ENCODE measurements at regions not wholly inside any gene's neighbourhood (a gene's known extent, or its start where the extent isn't known, plus 50 kb on each side); places are given as distances from the start of the nearest gene placed in this dataset.

GRCh38 chr9:11335011-11335410 lies 722.2 kb upstream of the PTPRD start:
- DNase-seq: no peak

GRCh38 chr9:11338130-11338529 lies 725.3 kb upstream of the PTPRD start:
- DNase-seq: no peak

DNA sequence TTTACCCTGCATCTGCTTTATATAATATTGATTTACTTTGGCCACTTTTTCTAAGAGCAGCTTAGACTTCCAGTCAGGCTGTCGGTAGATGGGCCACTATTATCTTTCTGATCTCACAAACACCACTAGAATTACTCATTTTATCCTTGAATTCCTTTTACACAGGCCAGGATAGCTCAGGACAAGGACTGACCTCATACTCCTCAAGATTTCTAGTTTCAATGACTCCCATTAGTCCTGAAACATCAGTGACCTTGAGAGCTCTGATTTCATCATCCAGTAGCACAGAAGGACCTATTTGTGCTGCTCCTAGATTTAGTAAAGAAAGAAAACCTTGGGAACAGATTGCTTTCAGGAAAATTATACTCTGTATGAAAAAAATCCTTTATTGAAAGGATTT lies 727.9 kb upstream of the PTPRD start:
- DNase-seq: no peak

- DNase-seq: no peak
These were observed 734.6 kb upstream of the PTPRD start for GRCh38 chr9:11347437-11347836.

GRCh38 chr9:11348366-11348765 lies 735.6 kb upstream of the PTPRD start:
- DNase-seq: no peak

DNA sequence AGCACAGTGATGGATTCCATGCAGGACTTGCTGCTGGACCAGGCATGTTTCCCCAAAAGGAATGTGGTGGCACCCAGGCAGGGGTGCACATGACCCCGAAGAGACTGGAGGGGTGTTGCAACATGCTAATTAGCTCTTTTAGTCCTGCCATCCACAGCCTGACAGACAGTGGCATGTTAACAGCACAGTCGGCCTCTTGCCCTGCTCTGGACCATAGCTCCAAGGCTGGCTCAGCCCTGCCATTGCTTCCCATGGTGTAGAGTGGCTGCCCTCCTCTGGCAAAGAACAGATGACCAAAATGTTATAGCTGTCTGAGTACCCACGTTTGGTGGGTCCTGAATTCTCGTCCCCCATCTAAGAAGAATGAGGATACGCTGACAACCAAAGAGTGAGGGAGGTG lies 736.4 kb upstream of the PTPRD start:
- DNase-seq: no peak

DNA sequence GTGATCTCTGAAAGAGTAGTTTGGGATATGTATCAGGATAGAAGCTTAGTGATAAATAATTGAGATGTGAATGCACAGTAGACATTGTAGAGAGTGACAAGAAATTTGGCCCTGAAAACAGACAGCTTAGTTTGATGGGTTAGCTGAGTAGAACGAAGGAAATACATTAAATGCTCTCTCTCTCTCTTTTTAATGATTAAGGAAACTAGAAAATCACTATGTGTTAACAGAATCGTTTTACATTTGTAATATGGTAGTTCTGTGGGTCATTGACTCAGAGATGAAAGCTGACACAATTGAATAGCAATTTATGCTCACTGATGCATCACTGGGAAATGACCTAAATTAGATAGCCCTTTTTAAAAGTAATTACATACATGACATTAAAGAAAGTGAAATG lies 739.8 kb upstream of the PTPRD start:
- no peak for DNase-seq

GRCh38 chr9:11356067-11356466 lies 743.3 kb upstream of the PTPRD start:
- DNase-seq: no peak

DNA sequence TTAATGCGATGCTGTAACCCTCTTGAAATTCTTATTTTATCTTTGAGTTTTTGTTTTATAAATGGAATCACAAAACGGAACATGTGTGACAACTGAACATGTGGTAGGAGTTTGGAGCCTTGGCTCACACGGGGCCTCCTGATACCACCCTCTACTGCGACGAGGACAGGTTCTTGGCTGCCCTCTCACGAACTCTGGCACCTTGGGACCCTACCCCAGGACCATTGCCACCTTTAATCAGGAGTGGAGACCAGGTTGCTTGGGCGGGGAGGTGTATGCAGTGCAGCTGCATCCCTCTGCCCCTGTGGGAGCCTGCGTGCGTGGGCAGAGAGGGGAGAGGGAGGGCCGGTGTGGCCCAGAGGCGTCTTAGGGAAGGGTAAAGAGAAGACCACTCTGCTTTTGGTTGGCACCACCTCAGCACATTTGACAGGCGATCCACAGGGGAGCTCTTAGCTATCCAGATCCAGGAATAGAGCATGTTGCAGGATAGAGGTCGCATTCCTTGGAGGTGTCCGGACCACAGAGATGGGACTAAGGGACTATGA lies 753.9 kb upstream of the PTPRD start:
- no peak for DNase-seq

- no peak for DNase-seq
These were observed 762.1 kb upstream of the PTPRD start for GRCh38 chr9:11374926-11375325.

GRCh38 chr9:11402621-11403020 lies 789.8 kb upstream of the PTPRD start:
- no peak for DNase-seq

DNA sequence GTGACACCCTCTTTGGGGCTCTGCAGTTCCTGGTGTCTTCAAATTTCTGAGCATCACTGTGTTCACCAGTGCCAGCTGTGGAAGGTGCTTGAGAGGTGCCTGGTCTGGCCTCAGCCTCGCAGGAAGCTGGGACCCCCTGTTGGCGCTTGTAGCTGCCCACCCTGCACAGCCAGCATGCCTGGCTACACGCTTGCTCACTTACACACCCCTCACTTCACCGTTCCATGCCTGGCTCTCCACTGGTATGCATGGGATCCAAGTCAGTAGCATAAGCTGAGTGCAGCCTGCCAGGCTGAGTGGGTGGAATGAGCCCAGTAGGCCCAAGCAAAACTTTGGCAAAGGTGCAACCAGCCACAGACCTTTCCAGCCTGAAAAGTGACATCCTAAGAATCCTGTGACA lies 801.4 kb upstream of the PTPRD start:
- DNase-seq: no peak

DNA sequence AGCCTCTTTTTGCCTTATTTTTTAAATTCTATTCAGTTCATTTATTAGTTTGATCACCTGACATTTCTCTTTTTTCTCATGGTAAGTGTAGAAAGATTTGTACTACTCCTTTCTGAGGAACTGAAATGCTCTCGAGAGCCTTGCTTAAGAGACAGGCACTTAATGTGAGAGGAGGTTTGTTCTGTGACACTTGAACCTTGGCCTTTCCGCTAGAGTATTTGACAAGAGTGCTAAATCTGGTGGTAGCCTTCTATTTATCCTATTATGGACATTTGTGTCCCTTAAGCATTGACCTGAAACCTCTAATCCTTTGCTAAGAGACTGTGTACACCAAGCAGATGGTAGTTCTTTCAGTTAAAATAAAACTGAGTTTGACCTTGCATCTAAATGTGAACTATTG lies 805.0 kb upstream of the PTPRD start:
- no peak for DNase-seq

GRCh38 chr9:11431490-11431889 lies 818.7 kb upstream of the PTPRD start:
- no peak for DNase-seq

GRCh38 chr9:11432361-11432760 lies 819.6 kb upstream of the PTPRD start:
- DNase-seq: no peak

GRCh38 chr9:11443631-11444030 lies 830.8 kb upstream of the PTPRD start:
- no peak for DNase-seq

GRCh38 chr9:11457825-11458790 lies 845.3 kb upstream of the PTPRD start:
- no peak for DNase-seq

DNA sequence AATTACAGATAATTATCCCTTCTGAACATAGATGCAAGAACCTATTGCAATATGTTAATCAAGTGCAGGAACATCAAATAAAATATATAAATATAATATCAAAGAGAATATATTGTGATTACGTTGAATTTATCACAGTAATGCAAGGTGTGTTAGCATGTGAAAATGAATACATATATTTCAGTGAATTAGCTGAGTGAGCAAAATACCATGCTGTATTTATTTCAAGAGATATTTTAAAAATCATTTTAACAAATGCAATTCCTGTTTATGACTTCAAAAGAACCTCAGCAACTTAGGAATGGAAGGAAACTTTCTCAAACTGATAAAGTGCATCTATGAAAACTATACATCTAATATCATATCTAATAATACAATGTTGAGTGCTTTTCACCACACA lies 856.9 kb upstream of the PTPRD start:
- no peak for DNase-seq

- no peak for DNase-seq
These were observed 858.5 kb upstream of the PTPRD start for GRCh38 chr9:11471321-11471720.

DNA sequence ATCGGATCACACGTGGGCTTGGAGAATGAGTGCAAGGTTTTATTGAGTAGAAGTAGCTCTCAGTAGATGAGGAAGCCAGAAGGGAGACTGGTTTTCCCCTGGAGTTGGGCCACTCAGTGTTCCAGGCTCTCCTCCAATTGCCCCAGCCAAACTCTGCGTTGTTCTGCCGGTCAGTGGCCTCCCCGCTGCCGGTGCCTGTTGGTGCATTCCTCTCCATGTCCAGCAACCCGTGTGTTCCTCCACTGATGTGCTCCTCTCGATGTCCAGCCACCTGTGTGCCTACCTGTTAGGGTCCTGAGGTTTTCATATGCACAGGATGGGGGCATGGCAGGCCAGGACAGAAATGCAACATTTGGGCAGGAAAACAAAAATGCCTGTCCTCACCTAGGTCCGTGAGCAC lies 888.0 kb upstream of the PTPRD start:
- DNase-seq: no peak

GRCh38 chr9:11506980-11507379 lies 894.2 kb upstream of the PTPRD start:
- no peak for DNase-seq

GRCh38 chr9:11537566-11537965 lies 924.8 kb upstream of the PTPRD start:
- no peak for DNase-seq

GRCh38 chr9:11542781-11543180 lies 930.0 kb upstream of the PTPRD start:
- DNase-seq: no peak

- DNase-seq: no peak
These were observed 933.4 kb upstream of the PTPRD start for GRCh38 chr9:11546231-11546630.

DNA sequence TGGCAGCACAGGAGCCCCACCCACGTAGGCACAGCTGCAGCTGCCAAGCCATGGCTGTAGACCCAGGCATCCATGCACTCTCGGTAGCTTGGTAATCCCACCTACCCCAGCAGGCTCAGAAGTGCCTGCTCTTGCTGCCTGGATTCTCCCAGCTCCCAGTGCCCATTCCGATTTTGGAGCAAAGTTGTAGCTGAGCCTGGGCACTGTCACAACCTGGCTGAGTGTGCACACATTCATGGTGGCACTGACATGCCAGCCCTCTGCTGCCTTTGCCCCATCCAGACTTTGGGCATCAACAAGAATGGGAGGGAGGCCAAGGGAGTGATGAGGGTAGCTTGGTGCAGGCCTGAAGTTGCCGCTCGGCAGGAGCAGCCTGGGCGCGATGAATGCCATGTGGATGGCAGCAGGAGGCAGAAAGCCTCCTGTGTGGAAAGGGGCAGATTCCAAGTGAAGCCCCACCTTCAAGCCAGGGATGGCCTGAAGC lies 936.6 kb upstream of the PTPRD start:
- no peak for DNase-seq
